Activated CD8-positive, alpha-beta T cell treated with anti-CD3 and anti-CD28 coated beads for 36 hours (primary cell): ENCODE measurements at regions not wholly inside any gene's neighbourhood (a gene's known extent, or its start where the extent isn't known, plus 50 kb on each side); places are given as distances from the start of the nearest gene placed in this dataset.
A peak's percentile ranks its signal among the peaks of the same experiment; 100 is the strongest.

ENCODE experiments used
- ATAC-seq: fragments of 200-7000 bp; cut with Tn5 transposase; one replicate; pipeline ENCODE4 v1.10.0; 2021; ENCODE audit warnings: mild to moderate bottlenecking, moderate library complexity
- CTCF ChIA-PET: fragments of 350-600 bp; sonication (Branson Sonifier 250); formaldehyde crosslinking; loops from one replicate; lab custom pipeline; 2021; ENCODE audit warnings: antibody characterized with exemption; lab: Charles Lee
- POLR2A ChIA-PET: fragments of 350-600 bp; sonication (Branson Sonifier 250); formaldehyde crosslinking; loops from one replicate; lab custom pipeline; 2021; ENCODE audit warnings: antibody characterized with exemption; lab: Charles Lee
- DNase-seq: peaks from one replicate; pipeline ENCODE4 v3.0.0-alpha.2; 2020
- H3K27ac Mint-ChIP-seq: one replicate; pipeline ENCODE4 v1.8.0; 2021; ENCODE audit warnings: mild to moderate bottlenecking, mixed read lengths
- H3K27me3 Mint-ChIP-seq: one replicate; pipeline ENCODE4 v1.8.0; 2021; ENCODE audit warnings: mixed read lengths
- H3K36me3 Mint-ChIP-seq: one replicate; pipeline ENCODE4 v1.8.0; 2021; ENCODE audit warnings: low read depth, mixed read lengths
- H3K4me1 Mint-ChIP-seq: one replicate; pipeline ENCODE4 v1.8.0; 2021; ENCODE audit warnings: low read depth, mixed read lengths
- H3K4me3 Mint-ChIP-seq: one replicate; pipeline ENCODE4 v1.8.0; 2021; ENCODE audit warnings: mild to moderate bottlenecking, moderate library complexity, mixed read lengths
- H3K9me3 Mint-ChIP-seq: one replicate; pipeline ENCODE4 v1.8.0; 2021; ENCODE audit warnings: mixed read lengths
- CTCF ChIP-seq: fragments of 200-600 bp; IDR thresholded peaks from one replicate; pipeline ENCODE4 v1.8.0; 2022; ENCODE audit warnings: antibody characterized with exemption, mild to moderate bottlenecking
- intact Hi-C: fragments of 100-400 bp; cut with micrococcal nuclease; formaldehyde crosslinking; loops from one replicate; pipeline ENCODE4 v1.10.0; 2022

GRCh38 chr6:15769511-15770018 lies 106.7 kb upstream of the DTNBP1 start:
- ChIA-PET POLR2A (interaction anchor here (0.9 to 1.2 kb wide), 2 partner anchors 8 to 34 kb away, joined by 3 read pairs; no protein-coding TSS in a partner anchor), CTCF (interaction anchor here (1.0 to 1.6 kb wide), 4 partner anchors 9 to 436 kb away, joined by 3 read pairs; no protein-coding TSS in a partner anchor)
- Mint-ChIP-seq H3K36me3 (no peaks in the 10 kb centered on the region), H3K27me3 (peaks cover 2% of the 10 kb centered on the region), H3K9me3 (no peaks in the 10 kb centered on the region), H3K4me3 (no peak overlapping the region), H3K27ac (no peak overlapping the region), H3K4me1 (peaks cover 20% of the 10 kb centered on the region)
- DNase-seq (no peak), ATAC-seq (no peak)
- TF ChIP-seq CTCF, result no peak
- intact Hi-C loops, result no loop called here

- POLR2A ChIA-PET, result no interaction called here
Observed at GRCh38 chr6:15768999-15769398, 106.2 kb upstream of the DTNBP1 start.

GRCh38 chr6:15763837-15764236 lies 101.0 kb upstream of the DTNBP1 start:
- no peak for TF ChIP-seq CTCF
- Mint-ChIP-seq H3K4me3 (no peak overlapping the region), H3K36me3 (no peaks in the 10 kb centered on the region), H3K27ac (no peak overlapping the region), H3K4me1 (peaks cover 4% of the 10 kb centered on the region), H3K9me3 (no peaks in the 10 kb centered on the region), H3K27me3 (no peaks in the 10 kb centered on the region)
- DNase-seq, result peak; percentile 15
- ChIA-PET CTCF (no interaction called here), POLR2A (interaction anchor here (1.1 kb wide), 1 partner anchor 10 kb away, joined by 3 read pairs; no protein-coding TSS in a partner anchor)
- ATAC-seq, result no peak
- intact Hi-C loops, result no loop called here

More at GRCh38 chr6:15768999-15769398, 106.2 kb upstream of the DTNBP1 start:
- H3K4me3 Mint-ChIP-seq, result no peak overlapping the region
- DNase-seq (no peak), ATAC-seq (no peak)
- no peak for TF ChIP-seq CTCF
- intact Hi-C loops, result no loop called here
- H3K36me3 Mint-ChIP-seq, result no peaks in the 10 kb centered on the region
- H3K27ac Mint-ChIP-seq, result no peak overlapping the region
- peaks cover 20% of the 10 kb centered on the region for H3K4me1 Mint-ChIP-seq
- peaks cover 2% of the 10 kb centered on the region for H3K27me3 Mint-ChIP-seq
- CTCF ChIA-PET, result interaction anchor here (0.7 to 1.6 kb wide), 5 partner anchors 9 to 437 kb away, joined by 3 read pairs; no protein-coding TSS in a partner anchor
- no peaks in the 10 kb centered on the region for H3K9me3 Mint-ChIP-seq

- ChIA-PET POLR2A (interaction anchor here (1.1 kb wide), 1 partner anchor 10 kb away, joined by 3 read pairs; no protein-coding TSS in a partner anchor), CTCF (no interaction called here)
- H3K9me3 Mint-ChIP-seq, result no peaks in the 10 kb centered on the region
- no peak overlapping the region for H3K27ac Mint-ChIP-seq
- H3K36me3 Mint-ChIP-seq, result no peaks in the 10 kb centered on the region
- no peaks in the 10 kb centered on the region for H3K27me3 Mint-ChIP-seq
- peaks cover 4% of the 10 kb centered on the region for H3K4me1 Mint-ChIP-seq
- no peak overlapping the region for H3K4me3 Mint-ChIP-seq
- TF ChIP-seq CTCF, result no peak
- intact Hi-C loops, result no loop called here
- DNase-seq (no peak), ATAC-seq (no peak)
Observed at GRCh38 chr6:15763364-15763763, 100.5 kb upstream of the DTNBP1 start.

GRCh38 chr6:15761045-15761502 lies 98.2 kb upstream of the DTNBP1 start:
- H3K27ac Mint-ChIP-seq, result no peak overlapping the region
- ATAC-seq (no peak), DNase-seq (no peak)
- intact Hi-C loops, result no loop called here
- no peaks in the 10 kb centered on the region for H3K27me3 Mint-ChIP-seq
- peaks cover 4% of the 10 kb centered on the region for H3K4me1 Mint-ChIP-seq
- TF ChIP-seq CTCF, result no peak
- POLR2A ChIA-PET, result interaction anchor here (1.5 kb wide), 1 partner anchor 9 kb away, joined by 3 read pairs; no protein-coding TSS in a partner anchor
- H3K4me3 Mint-ChIP-seq, result no peak overlapping the region
- no peaks in the 10 kb centered on the region for H3K9me3 Mint-ChIP-seq
- CTCF ChIA-PET, result interaction anchor here (1.2 kb wide), 1 partner anchor 9 kb away, joined by 3 read pairs; no protein-coding TSS in a partner anchor
- H3K36me3 Mint-ChIP-seq, result no peaks in the 10 kb centered on the region
